CD4-positive, CD25-positive, alpha-beta regulatory T cell (primary cell): ENCODE measurements at regions not wholly inside any gene's neighbourhood (a gene's known extent, or its start where the extent isn't known, plus 50 kb on each side); places are given as distances from the start of the nearest gene placed in this dataset.
"Not testable (repeated sequence)": the region's sequence is repeated elsewhere in the genome, so short reads cannot be mapped to it uniquely, and the experiment has no call there.

Experiments used
- ATAC-seq, 2 donors: fragments of 150-1000 bp; cut with Tn5 transposase; one replicate each; pipeline ENCODE4 v1.10.0; 2021; ENCODE audit warnings: low read depth in 2 of 2, moderate number of reproducible peaks in 2 of 2, moderate library complexity in 1 of 2
- DNase-seq, 3 donors: peaks; one replicate each; pipeline versions ENCODE4 v3.0.0 to v3.0.0-alpha.2; 2012 to 2022; ENCODE audit warnings: mixed read lengths in 1 of 3
- H3K27ac ChIP-seq: one replicate; pipeline ENCODE4 v1.7.0; 2013; ENCODE audit warnings: mild to moderate bottlenecking, low read length; ENCODE audit not compliant: insufficient read depth, poor library complexity, severe bottlenecking
- H3K27me3 ChIP-seq: one replicate; pipeline ENCODE4 v1.7.0; 2013; ENCODE audit warnings: low read length; ENCODE audit not compliant: control insufficient read depth, insufficient read depth
- H3K36me3 ChIP-seq: one replicate; pipeline ENCODE4 v1.7.0; 2013; ENCODE audit warnings: mild to moderate bottlenecking, low read length, moderate library complexity; ENCODE audit not compliant: control insufficient read depth, insufficient read depth
- H3K4me1 ChIP-seq: 2 replicates; pipeline ENCODE4 v1.7.0; 2013; ENCODE audit warnings: mild to moderate bottlenecking, low read length; ENCODE audit not compliant: insufficient read depth, control insufficient read depth, poor library complexity, severe bottlenecking
- H3K4me3 ChIP-seq: one replicate; pipeline ENCODE4 v1.7.0; 2013; ENCODE audit warnings: low read depth, mild to moderate bottlenecking, low read length, moderate library complexity
- H3K9me3 ChIP-seq, 2 experiments: 1 replicate in 1 of 2; 2 replicates in 1 of 2; pipeline ENCODE4 v1.7.0; 2013; ENCODE audit warnings: low read length in 2 of 2, mild to moderate bottlenecking in 1 of 2, moderate library complexity in 1 of 2; ENCODE audit not compliant: control insufficient read depth in 2 of 2
- H3K27ac Mint-ChIP-seq, 3 donors: one replicate each; pipeline ENCODE4 v1.8.0; 2020 to 2022; ENCODE audit warnings: mild to moderate bottlenecking in 3 of 3, mixed read lengths in 3 of 3, moderate library complexity in 2 of 3
- H3K27me3 Mint-ChIP-seq: one replicate; pipeline ENCODE4 v1.8.0; 2022; ENCODE audit warnings: mild to moderate bottlenecking, mixed read lengths
- H3K36me3 Mint-ChIP-seq: one replicate; pipeline ENCODE4 v1.8.0; 2020; ENCODE audit warnings: mixed read lengths
- H3K4me1 Mint-ChIP-seq, 4 donors: one replicate each; pipeline ENCODE4 v1.8.0; 2020 to 2022; ENCODE audit warnings: mixed read lengths in 4 of 4, mild to moderate bottlenecking in 1 of 4
- H3K4me3 Mint-ChIP-seq, 4 donors: one replicate each; pipeline ENCODE4 v1.8.0; 2020 to 2022; ENCODE audit warnings: mild to moderate bottlenecking in 4 of 4, mixed read lengths in 4 of 4, moderate library complexity in 3 of 4
- H3K9me3 Mint-ChIP-seq, 7 donors: one replicate each; pipeline ENCODE4 v1.8.0; 2020 to 2022; ENCODE audit warnings: mixed read lengths in 7 of 7, mild to moderate bottlenecking in 3 of 7, moderate library complexity in 2 of 7

GRCh38 chr13:19362946-19363510, 181.4 kb upstream of the TUBA3C start:
- H3K27me3 ChIP-seq, result no peaks in the 10 kb centered on the region
- no peak overlapping the region for H3K4me3 ChIP-seq
- Mint-ChIP-seq H3K9me3 (peaks cover 0 to 5% (median 0%) of the 10 kb centered on the region in 7 donors), H3K36me3 (no peaks in the 10 kb centered on the region), H3K4me1 (no peaks in the 10 kb centered on the region), H3K27ac (no peak overlapping the region), H3K27me3 (no peaks in the 10 kb centered on the region), H3K4me3 (no peak overlapping the region)
- DNase-seq (no peak), ATAC-seq (no peak)
- H3K4me1 ChIP-seq, result no peaks in the 10 kb centered on the region
- no peaks in the 10 kb centered on the region for H3K36me3 ChIP-seq
- H3K27ac ChIP-seq, result no peak overlapping the region
- no peaks in the 10 kb centered on the region for H3K9me3 ChIP-seq

- H3K36me3 ChIP-seq, H3K27ac Mint-ChIP-seq, H3K4me1 ChIP-seq, H3K9me3 Mint-ChIP-seq, H3K4me1 Mint-ChIP-seq, H3K4me3 Mint-ChIP-seq, H3K27me3 Mint-ChIP-seq, H3K36me3 Mint-ChIP-seq, H3K27me3 ChIP-seq, DNase-seq, H3K4me3 ChIP-seq, H3K27ac ChIP-seq, ATAC-seq, H3K9me3 ChIP-seq: not testable (repeated sequence)
These were observed 178.1 kb upstream of the TUBA3C start for GRCh38 chr13:19359697-19360096.

- Histone ChIP-seq H3K27ac (no peak overlapping the region), H3K4me3 (no peak overlapping the region), H3K27me3 (no peaks in the 10 kb centered on the region), H3K4me1 (no peaks in the 10 kb centered on the region), H3K36me3 (no peaks in the 10 kb centered on the region), H3K9me3 (no peaks in the 10 kb centered on the region)
- DNase-seq (no peak), ATAC-seq (no peak)
- no peaks in the 10 kb centered on the region for H3K4me1 Mint-ChIP-seq
- H3K27ac Mint-ChIP-seq, result no peak overlapping the region
- H3K36me3 Mint-ChIP-seq, result no peaks in the 10 kb centered on the region
- no peaks in the 10 kb centered on the region for H3K27me3 Mint-ChIP-seq
- no peak overlapping the region for H3K4me3 Mint-ChIP-seq
- H3K9me3 Mint-ChIP-seq, result peaks cover 0 to 4% (median 0%) of the 10 kb centered on the region in 7 donors
These were observed 164.3 kb upstream of the TUBA3C start for GRCh38 chr13:19345916-19346422.

GRCh38 chr13:19345158-19345557, 163.5 kb upstream of the TUBA3C start:
- H3K4me3 Mint-ChIP-seq, result no peak overlapping the region
- H3K9me3 ChIP-seq, result no peaks in the 10 kb centered on the region
- H3K27me3 ChIP-seq, result no peaks in the 10 kb centered on the region
- H3K36me3 ChIP-seq, result no peaks in the 10 kb centered on the region
- ATAC-seq, result no peak
- no peak for DNase-seq
- no peak overlapping the region for H3K4me3 ChIP-seq
- no peak overlapping the region for H3K27ac Mint-ChIP-seq
- no peaks in the 10 kb centered on the region for H3K4me1 Mint-ChIP-seq
- H3K9me3 Mint-ChIP-seq, result peaks cover 0 to 8% (median 3%) of the 10 kb centered on the region in 7 donors
- no peaks in the 10 kb centered on the region for H3K27me3 Mint-ChIP-seq
- H3K36me3 Mint-ChIP-seq, result no peaks in the 10 kb centered on the region
- H3K27ac ChIP-seq, result no peak overlapping the region
- H3K4me1 ChIP-seq, result no peaks in the 10 kb centered on the region

GRCh38 chr13:19344585-19345120, 163.0 kb upstream of the TUBA3C start:
- H3K9me3 Mint-ChIP-seq, H3K27me3 ChIP-seq, H3K4me1 ChIP-seq, H3K27ac Mint-ChIP-seq, H3K4me3 ChIP-seq, H3K4me3 Mint-ChIP-seq, H3K9me3 ChIP-seq, H3K27me3 Mint-ChIP-seq, DNase-seq, H3K27ac ChIP-seq, H3K36me3 Mint-ChIP-seq, H3K36me3 ChIP-seq, H3K4me1 Mint-ChIP-seq: not testable (repeated sequence)
- peak in 1 of 2 donors; percentile 24 for ATAC-seq

GRCh38 chr13:19332378-19332777, 150.8 kb upstream of the TUBA3C start:
- no peaks in the 10 kb centered on the region for H3K36me3 ChIP-seq
- H3K27ac Mint-ChIP-seq, result no peak overlapping the region
- no peak overlapping the region for H3K4me3 Mint-ChIP-seq
- DNase-seq (no peak), ATAC-seq (no peak)
- H3K9me3 ChIP-seq, result no peaks in the 10 kb centered on the region
- H3K4me3 ChIP-seq, result no peak overlapping the region
- no peaks in the 10 kb centered on the region for H3K4me1 Mint-ChIP-seq
- H3K36me3 Mint-ChIP-seq, result no peaks in the 10 kb centered on the region
- H3K9me3 Mint-ChIP-seq, result peaks cover 0 to 10% (median 0%) of the 10 kb centered on the region in 7 donors
- no peaks in the 10 kb centered on the region for H3K4me1 ChIP-seq
- H3K27me3 ChIP-seq, result no peaks in the 10 kb centered on the region
- H3K27me3 Mint-ChIP-seq, result peaks cover 15% of the 10 kb centered on the region
- no peak overlapping the region for H3K27ac ChIP-seq

GRCh38 chr13:19329365-19329764, 147.7 kb upstream of the TUBA3C start:
- peaks cover under 1 to 2% of the 10 kb centered on the region in 2 experiments for H3K9me3 ChIP-seq
- no peaks in the 10 kb centered on the region for H3K36me3 Mint-ChIP-seq

GRCh38 chr13:19324325-19324724, 142.7 kb upstream of the TUBA3C start:
- no peaks in the 10 kb centered on the region for H3K4me1 Mint-ChIP-seq
- peaks cover 0 to 11% (median 3%) of the 10 kb centered on the region in 7 donors for H3K9me3 Mint-ChIP-seq
- Histone ChIP-seq H3K27ac (no peak overlapping the region), H3K36me3 (no peaks in the 10 kb centered on the region), H3K4me1 (no peaks in the 10 kb centered on the region), H3K4me3 (no peak overlapping the region), H3K9me3 (peaks cover 4 to 15% of the 10 kb centered on the region in 2 experiments), H3K27me3 (no peaks in the 10 kb centered on the region)
- DNase-seq, result no peak
- ATAC-seq, result no peak
- H3K27ac Mint-ChIP-seq, result no peak overlapping the region
- H3K36me3 Mint-ChIP-seq, result no peaks in the 10 kb centered on the region
- H3K4me3 Mint-ChIP-seq, result no peak overlapping the region
- no peaks in the 10 kb centered on the region for H3K27me3 Mint-ChIP-seq

More at GRCh38 chr13:19329365-19329764, 147.7 kb upstream of the TUBA3C start:
- peaks cover 0 to 11% (median under 1%) of the 10 kb centered on the region in 7 donors for H3K9me3 Mint-ChIP-seq
- H3K4me1 Mint-ChIP-seq, result no peaks in the 10 kb centered on the region
- Histone ChIP-seq H3K4me1 (no peaks in the 10 kb centered on the region), H3K27ac (no peak overlapping the region), H3K4me3 (no peak overlapping the region), H3K36me3 (no peaks in the 10 kb centered on the region), H3K27me3 (no peaks in the 10 kb centered on the region)
- ATAC-seq, result no peak
- H3K4me3 Mint-ChIP-seq, result no peak overlapping the region
- DNase-seq, result no peak
- H3K27me3 Mint-ChIP-seq, result peaks cover under 1% of the 10 kb centered on the region
- H3K27ac Mint-ChIP-seq, result no peak overlapping the region
